Esophagus muscularis mucosa (tissue), 4 donors: ENCODE measurements at regions not wholly inside any gene's neighbourhood (a gene's known extent, or its start where the extent isn't known, plus 50 kb on each side); places are given as distances from the start of the nearest gene placed in this dataset.

Experiments used
- EP300 ChIP-seq: sonication (generic); formaldehyde crosslinking; IDR thresholded peaks from one replicate; pipeline ENCODE4 v1.6.1; 2017; ENCODE audit warnings: antibody characterized with exemption
- POLR2A ChIP-seq: fragments of 450-650 bp; IDR thresholded peaks from one replicate; pipeline ENCODE4 v1.6.1; 2017; ENCODE audit warnings: antibody characterized with exemption, moderate library complexity, mild to moderate bottlenecking, low read depth
- TF ChIP-seq, protein P1 (sequence below), 3 experiments: fragments of 200-600 bp in 2 of 3; fragments of 450-650 bp in 1 of 3; sonication (generic) in 2 of 3; IDR thresholded peaks; one replicate each; pipeline ENCODE4 v1.5.1; 2017 to 2019; ENCODE audit warnings: antibody characterized with exemption in 3 of 3, mild to moderate bottlenecking in 2 of 3, moderate library complexity in 1 of 3

- TF ChIP-seq EP300 (no peak), POLR2A (no peak)
- TF ChIP-seq, protein P1, sequence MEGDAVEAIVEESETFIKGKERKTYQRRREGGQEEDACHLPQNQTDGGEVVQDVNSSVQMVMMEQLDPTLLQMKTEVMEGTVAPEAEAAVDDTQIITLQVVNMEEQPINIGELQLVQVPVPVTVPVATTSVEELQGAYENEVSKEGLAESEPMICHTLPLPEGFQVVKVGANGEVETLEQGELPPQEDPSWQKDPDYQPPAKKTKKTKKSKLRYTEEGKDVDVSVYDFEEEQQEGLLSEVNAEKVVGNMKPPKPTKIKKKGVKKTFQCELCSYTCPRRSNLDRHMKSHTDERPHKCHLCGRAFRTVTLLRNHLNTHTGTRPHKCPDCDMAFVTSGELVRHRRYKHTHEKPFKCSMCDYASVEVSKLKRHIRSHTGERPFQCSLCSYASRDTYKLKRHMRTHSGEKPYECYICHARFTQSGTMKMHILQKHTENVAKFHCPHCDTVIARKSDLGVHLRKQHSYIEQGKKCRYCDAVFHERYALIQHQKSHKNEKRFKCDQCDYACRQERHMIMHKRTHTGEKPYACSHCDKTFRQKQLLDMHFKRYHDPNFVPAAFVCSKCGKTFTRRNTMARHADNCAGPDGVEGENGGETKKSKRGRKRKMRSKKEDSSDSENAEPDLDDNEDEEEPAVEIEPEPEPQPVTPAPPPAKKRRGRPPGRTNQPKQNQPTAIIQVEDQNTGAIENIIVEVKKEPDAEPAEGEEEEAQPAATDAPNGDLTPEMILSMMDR (IDR thresholded peaks at IDR 0.05): no peak
Measured at GRCh38 chr5:145044970-145045369, 790.2 kb downstream of the PRELID2 start.
